PC-3 (cell line): ENCODE measurements at regions not wholly inside any gene's neighbourhood (a gene's known extent, or its start where the extent isn't known, plus 50 kb on each side); places are given as distances from the start of the nearest gene placed in this dataset.

ENCODE experiments used
- ATAC-seq: fragments of 200-7000 bp; cut with Tn5 transposase; 2 replicates; pipeline ENCODE4 v1.9.1; 2020; ENCODE audit warnings: mild to moderate bottlenecking, moderate library complexity
- BruUV-seq: library from RNA; stranded (reverse); fragments of 400-500 nt; replicated peaks from 2 replicates; lab custom pipeline; 2021; lab: Mats Ljungman, UMichigan
- CTCF ChIA-PET: fragments of 300-600 bp; sonication (Branson Sonifier 250); formaldehyde crosslinking; loops from one replicate; lab custom pipeline; 2022; ENCODE audit warnings: antibody characterized with exemption; lab: Charles Lee
- POLR2A ChIA-PET: fragments of 300-600 bp; sonication (Branson Sonifier 250); formaldehyde crosslinking; loops from one replicate; lab custom pipeline; 2022; ENCODE audit warnings: antibody characterized with exemption; ENCODE audit not compliant: unreplicated experiment; lab: Charles Lee
- DNase-seq: peaks from one replicate; pipeline ENCODE4 v3.0.0-alpha.2; 2015
- H2AFZ ChIP-seq: fragments of 300-600 bp; sonication (generic); 2 replicates; pipeline ENCODE4 v1.6.0; 2016; ENCODE audit warnings: antibody characterized with exemption, low read length
- H3F3A ChIP-seq: fragments of 300-600 bp; sonication (generic); one replicate; pipeline ENCODE4 v1.6.0; 2017; ENCODE audit warnings: antibody characterized with exemption, low read length, control low read depth, mild to moderate bottlenecking; ENCODE audit not compliant: unreplicated experiment
- H3K27ac ChIP-seq: fragments of 300-600 bp; sonication (generic); 2 replicates; pipeline ENCODE4 v1.5.1; 2016; ENCODE audit warnings: mild to moderate bottlenecking, low read length
- H3K27me3 ChIP-seq: fragments of 300-600 bp; sonication (generic); 2 replicates; pipeline ENCODE4 v1.6.1; 2016; ENCODE audit warnings: low read length, mixed read lengths
- H3K36me3 ChIP-seq: fragments of 300-600 bp; sonication (generic); 2 replicates; pipeline ENCODE4 v1.6.1; 2016; ENCODE audit warnings: low read depth, mixed run types, low read length, mixed read lengths
- H3K4me1 ChIP-seq: fragments of 300-600 bp; sonication (generic); 2 replicates; pipeline ENCODE4 v1.5.1; 2016; ENCODE audit warnings: low read length; ENCODE audit not compliant: insufficient read depth
- H3K4me2 ChIP-seq: fragments of 300-600 bp; sonication (generic); 2 replicates; pipeline ENCODE4 v1.6.0; 2016; ENCODE audit warnings: low read length
- H3K4me3 ChIP-seq: fragments of 300-600 bp; sonication (generic); 2 replicates; pipeline ENCODE4 v1.5.1; 2016; ENCODE audit warnings: mild to moderate bottlenecking, low read length, mixed read lengths
- H3K79me2 ChIP-seq: fragments of 300-600 bp; sonication (generic); 2 replicates; pipeline ENCODE4 v1.6.1; 2017; ENCODE audit warnings: low read length, mixed read lengths
- H3K9ac ChIP-seq: fragments of 300-600 bp; sonication (generic); 2 replicates; pipeline ENCODE4 v1.6.0; 2016; ENCODE audit warnings: mild to moderate bottlenecking, low read length
- H3K9me2 ChIP-seq: fragments of 300-600 bp; sonication (generic); replicated peaks from 2 replicates; pipeline ENCODE4 v1.6.1; 2016; ENCODE audit warnings: mixed run types, low read length, mixed read lengths
- H3K9me3 ChIP-seq: fragments of 300-600 bp; sonication (generic); 2 replicates; pipeline ENCODE4 v1.6.1; 2016; ENCODE audit warnings: low read length, mixed read lengths
- H4K20me1 ChIP-seq: fragments of 300-600 bp; sonication (generic); 2 replicates; pipeline ENCODE4 v1.6.1; 2016; ENCODE audit warnings: low read length, mixed read lengths
- EZH2 ChIP-seq: fragments of 300-600 bp; sonication (generic); IDR thresholded peaks from one replicate; pipeline ENCODE4 v1.6.1; 2017; ENCODE audit warnings: antibody characterized with exemption, mild to moderate bottlenecking, low read length; ENCODE audit not compliant: unreplicated experiment
- EZH2phosphoT487 ChIP-seq: fragments of 300-600 bp; sonication (generic); IDR thresholded peaks from 2 replicates; pipeline ENCODE4 v1.6.1; 2018; ENCODE audit warnings: mild to moderate bottlenecking, antibody characterized with exemption, low read length, borderline replicate concordance
- intact Hi-C: fragments of 100-400 bp; cut with micrococcal nuclease; formaldehyde crosslinking; loops from 2 replicates; pipeline ENCODE4 v1.9.0; 2023
- TF ChIP-seq, protein P1 (sequence below): fragments of 300-600 bp; sonication (generic); conservative IDR thresholded peaks from 2 replicates; pipeline ENCODE4 v1.5.1; 2017; ENCODE audit warnings: antibody characterized with exemption, low read depth, mild to moderate bottlenecking, low read length

DNA sequence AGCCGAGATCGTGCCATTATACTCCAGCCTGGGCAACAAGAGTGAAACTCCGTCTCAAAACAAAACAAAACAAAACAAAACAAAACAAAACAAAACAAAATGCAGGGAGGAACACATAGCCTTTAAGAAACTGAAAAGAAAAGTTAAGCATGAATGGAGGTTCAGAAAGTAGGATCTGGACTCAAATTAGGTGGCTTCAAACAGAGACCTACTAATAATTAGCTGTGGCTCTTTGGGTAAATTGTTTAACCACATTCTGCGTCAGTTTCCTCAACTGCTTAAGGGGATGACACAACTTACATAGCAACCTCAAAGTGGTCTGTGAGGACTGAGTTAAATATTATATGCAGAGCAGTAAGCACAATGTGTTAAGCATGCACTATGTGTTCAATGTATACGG is 458.2 kb downstream of the ADGRL2 start:
- no peaks in the 10 kb centered on the region for H3K27me3 ChIP-seq
- BruUV-seq: no TSS peak
- DNase-seq: no peak
- H2AFZ ChIP-seq: no peak overlapping the region
- no peaks in the 10 kb centered on the region for H4K20me1 ChIP-seq
- H3K9me3 ChIP-seq: no peaks in the 10 kb centered on the region
- no peak overlapping the region for H3K27ac ChIP-seq
- no peaks in the 10 kb centered on the region for H3K4me1 ChIP-seq
- H3K36me3 ChIP-seq: no peaks in the 10 kb centered on the region
- ChIA-PET POLR2A (no interaction called here), CTCF (no interaction called here)
- no peak overlapping the region for H3K9ac ChIP-seq
- intact Hi-C loops: no loop called here
- H3K9me2 ChIP-seq: no peaks in the 10 kb centered on the region
- no peak overlapping the region for H3K4me2 ChIP-seq
- H3K4me3 ChIP-seq: no peak overlapping the region
- no peak for TF ChIP-seq EZH2
- TF ChIP-seq, protein P1, sequence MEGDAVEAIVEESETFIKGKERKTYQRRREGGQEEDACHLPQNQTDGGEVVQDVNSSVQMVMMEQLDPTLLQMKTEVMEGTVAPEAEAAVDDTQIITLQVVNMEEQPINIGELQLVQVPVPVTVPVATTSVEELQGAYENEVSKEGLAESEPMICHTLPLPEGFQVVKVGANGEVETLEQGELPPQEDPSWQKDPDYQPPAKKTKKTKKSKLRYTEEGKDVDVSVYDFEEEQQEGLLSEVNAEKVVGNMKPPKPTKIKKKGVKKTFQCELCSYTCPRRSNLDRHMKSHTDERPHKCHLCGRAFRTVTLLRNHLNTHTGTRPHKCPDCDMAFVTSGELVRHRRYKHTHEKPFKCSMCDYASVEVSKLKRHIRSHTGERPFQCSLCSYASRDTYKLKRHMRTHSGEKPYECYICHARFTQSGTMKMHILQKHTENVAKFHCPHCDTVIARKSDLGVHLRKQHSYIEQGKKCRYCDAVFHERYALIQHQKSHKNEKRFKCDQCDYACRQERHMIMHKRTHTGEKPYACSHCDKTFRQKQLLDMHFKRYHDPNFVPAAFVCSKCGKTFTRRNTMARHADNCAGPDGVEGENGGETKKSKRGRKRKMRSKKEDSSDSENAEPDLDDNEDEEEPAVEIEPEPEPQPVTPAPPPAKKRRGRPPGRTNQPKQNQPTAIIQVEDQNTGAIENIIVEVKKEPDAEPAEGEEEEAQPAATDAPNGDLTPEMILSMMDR: no peak
- TF ChIP-seq EZH2phosphoT487: no peak
- H3F3A ChIP-seq: no peaks in the 10 kb centered on the region
- no peak for ATAC-seq
- no peaks in the 10 kb centered on the region for H3K79me2 ChIP-seq

DNA sequence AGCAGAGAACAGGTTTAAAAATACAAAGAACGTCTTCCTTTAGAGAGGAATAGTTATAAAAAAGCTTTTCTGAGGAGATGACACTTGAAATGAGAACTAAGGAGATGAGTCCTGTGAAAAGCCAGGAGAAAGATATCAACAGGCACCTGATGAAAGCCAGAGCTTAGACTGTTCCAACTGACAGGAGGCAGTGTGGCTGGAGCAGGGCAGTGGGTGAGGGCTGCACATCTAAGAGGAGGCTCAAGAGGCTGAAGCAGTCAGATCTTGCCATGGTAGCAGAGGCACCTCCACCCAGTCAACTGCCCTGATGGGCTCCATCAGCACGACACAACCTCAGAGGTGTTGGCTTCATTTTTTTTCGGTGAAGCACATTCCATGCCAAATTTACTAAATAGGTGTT is 445.3 kb downstream of the ADGRL2 start:
- no peak overlapping the region for H3K4me2 ChIP-seq
- ATAC-seq: no peak
- no peak for DNase-seq
- TF ChIP-seq EZH2phosphoT487: no peak
- no peak for TF ChIP-seq EZH2
- TF ChIP-seq, protein P1: no peak
- H3K4me1 ChIP-seq: no peaks in the 10 kb centered on the region
- no peaks in the 10 kb centered on the region for H3K79me2 ChIP-seq
- no peaks in the 10 kb centered on the region for H3K9me3 ChIP-seq
- H3K4me3 ChIP-seq: no peak overlapping the region
- no peak overlapping the region for H3K9ac ChIP-seq
- CTCF ChIA-PET: no interaction called here
- intact Hi-C loops: no loop called here
- POLR2A ChIA-PET: no interaction called here
- no peaks in the 10 kb centered on the region for H3F3A ChIP-seq
- no peaks in the 10 kb centered on the region for H4K20me1 ChIP-seq
- BruUV-seq: no TSS peak
- H3K9me2 ChIP-seq: no peaks in the 10 kb centered on the region
- no peaks in the 10 kb centered on the region for H3K36me3 ChIP-seq
- no peaks in the 10 kb centered on the region for H3K27me3 ChIP-seq
- no peak overlapping the region for H3K27ac ChIP-seq
- H2AFZ ChIP-seq: no peak overlapping the region

DNA sequence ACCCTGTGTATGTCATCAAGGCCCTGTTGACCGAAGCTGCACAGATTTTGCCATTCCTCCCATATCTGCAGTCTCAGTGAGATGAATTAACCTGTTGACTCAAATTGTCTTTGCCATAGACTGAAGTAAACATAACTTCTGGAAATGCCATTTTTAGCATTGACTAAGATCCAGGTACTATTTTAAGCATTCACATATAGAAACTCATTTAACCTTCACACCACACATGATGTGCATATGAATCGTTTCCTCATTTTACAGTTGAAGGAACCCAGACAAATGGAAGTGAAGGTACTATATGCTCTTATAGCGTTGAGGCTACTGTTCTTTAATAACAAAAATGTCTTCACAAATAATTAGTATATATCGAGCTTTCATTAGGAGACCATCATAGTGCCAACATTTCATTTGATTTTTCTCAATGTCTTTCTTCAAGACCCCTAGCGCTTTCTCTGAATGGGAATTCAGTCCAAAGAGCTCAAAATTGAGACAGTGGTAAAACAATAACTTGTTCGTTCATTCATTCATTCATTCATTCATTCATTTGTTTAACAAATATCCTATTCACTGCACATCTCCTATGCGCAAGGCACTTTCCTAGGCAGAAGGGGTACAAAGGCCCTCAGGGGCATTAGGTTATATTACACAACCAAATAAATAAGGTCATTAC is 444.7 kb downstream of the ADGRL2 start:
- Histone ChIP-seq H3K9me2 (no peaks in the 10 kb centered on the region), H4K20me1 (no peaks in the 10 kb centered on the region), H3K4me2 (no peak overlapping the region), H3K9ac (no peak overlapping the region), H3F3A (no peaks in the 10 kb centered on the region), H3K79me2 (no peaks in the 10 kb centered on the region), H3K27me3 (no peaks in the 10 kb centered on the region), H2AFZ (no peak overlapping the region), H3K9me3 (no peaks in the 10 kb centered on the region), H3K4me1 (no peaks in the 10 kb centered on the region), H3K36me3 (no peaks in the 10 kb centered on the region), H3K27ac (no peak overlapping the region), H3K4me3 (no peak overlapping the region)
- ChIA-PET POLR2A (no interaction called here), CTCF (no interaction called here)
- intact Hi-C loops: no loop called here
- no peak for ATAC-seq
- no peak for DNase-seq
- no TSS peak for BruUV-seq
- no peak for TF ChIP-seq EZH2phosphoT487
- TF ChIP-seq, protein P1: no peak
- TF ChIP-seq EZH2: no peak
